H1 (cell line): ENCODE measurements at regions not wholly inside any gene's neighbourhood (a gene's known extent, or its start where the extent isn't known, plus 50 kb on each side); places are given as distances from the start of the nearest gene placed in this dataset.

Experiments used
- CTCF ChIA-PET: fragments of 300-600 bp; sonication (Branson Sonifier 250); formaldehyde crosslinking; loops from one replicate; lab custom pipeline; 2021; ENCODE audit not compliant: partially characterized antibody; lab: Charles Lee
- POLR2A ChIA-PET: fragments of 300-600 bp; sonication (Branson Sonifier 250); formaldehyde crosslinking; loops from one replicate; lab custom pipeline; 2021; ENCODE audit warnings: inconsistent platforms; ENCODE audit not compliant: partially characterized antibody; lab: Charles Lee
- DNase-seq, 2 experiments: peaks; one replicate each; pipeline versions ENCODE4 v3.0.0 to v3.0.0-alpha.2; 2010 to 2022; ENCODE audit warnings: low spot score in 2 of 2, low read depth in 1 of 2, mixed read lengths in 1 of 2
- FAIRE-seq: peaks from 2 replicates; lab custom pipeline; 2011; peaks lifted over from hg19 to GRCh38; lab: Jason Lieb, UNC
- H2AFZ ChIP-seq: 2 replicates; pipeline ENCODE4 v1.8.1; 2012; ENCODE audit warnings: low read length, inconsistent platforms
- H2AK5ac ChIP-seq: 2 replicates; pipeline ENCODE4 v1.6.1; 2013; ENCODE audit warnings: low read depth, low read length
- H2BK120ac ChIP-seq: replicated peaks from 2 replicates; pipeline ENCODE3; 2013; ENCODE audit warnings: low read depth, low read length, inconsistent platforms
- H2BK12ac ChIP-seq: 2 replicates; pipeline ENCODE4 v1.6.1; 2013; ENCODE audit warnings: low read depth, low read length
- H2BK15ac ChIP-seq: 2 replicates; pipeline ENCODE4 v1.6.1; 2013; ENCODE audit warnings: low read length
- H2BK20ac ChIP-seq: 2 replicates; pipeline ENCODE4 v1.6.1; 2013; ENCODE audit warnings: low read length
- H2BK5ac ChIP-seq: 2 replicates; pipeline ENCODE4 v1.6.1; 2013; ENCODE audit warnings: low read depth, low read length
- H3K14ac ChIP-seq: 2 replicates; pipeline ENCODE4 v1.6.1; 2013; ENCODE audit warnings: inconsistent platforms; ENCODE audit not compliant: insufficient read length
- H3K18ac ChIP-seq: 2 replicates; pipeline ENCODE4 v1.6.1; 2013; ENCODE audit warnings: low read length; ENCODE audit errors: extremely low read depth
- H3K23ac ChIP-seq: 2 replicates; pipeline ENCODE4 v1.6.1; 2013; ENCODE audit warnings: inconsistent platforms; ENCODE audit not compliant: insufficient read length
- H3K23me2 ChIP-seq: 2 replicates; pipeline ENCODE4 v1.6.1; 2013; ENCODE audit warnings: low read depth, low read length
- H3K27ac ChIP-seq: 2 replicates; pipeline ENCODE4 v1.6.1; 2011; ENCODE audit warnings: low read depth, low read length, inconsistent platforms
- H3K27me3 ChIP-seq, 4 experiments: replicated peaks in 1 of 4; 1 replicate in 1 of 4; 2 replicates in 3 of 4; pipeline versions ENCODE4 v1.6.1 to v1.8.1; 2011 to 2013; ENCODE audit warnings: low read length in 3 of 4, mild to moderate bottlenecking in 3 of 4, inconsistent platforms in 2 of 4, mixed read lengths in 2 of 4, moderate library complexity in 1 of 4; ENCODE audit not compliant: control insufficient read depth in 3 of 4, insufficient read depth in 3 of 4; ENCODE audit errors: extremely low read depth in 1 of 4
- H3K36me3 ChIP-seq, 4 experiments: 2 replicates each; pipeline versions ENCODE4 v1.6.1 to v1.8.1; 2011 to 2013; ENCODE audit warnings: mild to moderate bottlenecking in 4 of 4, low read length in 3 of 4, moderate library complexity in 2 of 4, control low read depth in 1 of 4, inconsistent platforms in 1 of 4; ENCODE audit not compliant: insufficient read depth in 4 of 4, control insufficient read depth in 2 of 4
- H3K4ac ChIP-seq: replicated peaks from 2 replicates; pipeline ENCODE3; 2013; ENCODE audit warnings: low read length, low read depth, mixed read lengths, inconsistent platforms; ENCODE audit not compliant: insufficient read length
- H3K4me1 ChIP-seq, 4 experiments: replicated peaks in 1 of 4; 1 replicate in 1 of 4; 2 replicates in 3 of 4; pipeline versions ENCODE4 v1.6.1 to v1.8.1; 2011 to 2013; ENCODE audit warnings: low read length in 3 of 4, inconsistent platforms in 2 of 4, mixed read lengths in 1 of 4; ENCODE audit not compliant: insufficient read depth in 4 of 4, control insufficient read depth in 3 of 4
- H3K4me2 ChIP-seq, 2 experiments: 2 replicates each; pipeline versions ENCODE4 v1.6.1 to v1.8.1; 2011 to 2013; ENCODE audit warnings: low read depth in 2 of 2, low read length in 2 of 2, control low read depth in 1 of 2, inconsistent platforms in 1 of 2, mild to moderate bottlenecking in 1 of 2; ENCODE audit not compliant: insufficient read depth in 1 of 2
- H3K4me3 ChIP-seq, 4 experiments: fragments of 200-600, 300-600 bp in 1 of 4; sonication (generic), shearing (Covaris generic), sonication (Bioruptor Twin) in 1 of 4; 2 replicates each; pipeline versions ENCODE4 v1.5.1 to v1.8.1; 2011 to 2016; ENCODE audit warnings: low read length in 4 of 4, low read depth in 3 of 4, control low read depth in 2 of 4, inconsistent platforms in 2 of 4, mild to moderate bottlenecking in 2 of 4, mixed read lengths in 1 of 4, moderate library complexity in 1 of 4; ENCODE audit not compliant: insufficient read depth in 2 of 4; ENCODE audit errors: extremely low read depth in 1 of 4
- H3K56ac ChIP-seq: replicated peaks from 2 replicates; pipeline ENCODE3; 2013; ENCODE audit warnings: low read depth, mild to moderate bottlenecking, mixed read lengths, low read length, inconsistent platforms; ENCODE audit not compliant: insufficient read length
- H3K79me1 ChIP-seq: 2 replicates; pipeline ENCODE4 v1.6.1; 2013; ENCODE audit warnings: low read depth, low read length, control low read depth
- H3K79me2 ChIP-seq, 2 experiments: 2 replicates each; pipeline versions ENCODE4 v1.6.1 to v1.8.1; 2012 to 2013; ENCODE audit warnings: low read length in 2 of 2, mild to moderate bottlenecking in 2 of 2, inconsistent platforms in 1 of 2; ENCODE audit not compliant: insufficient read depth in 2 of 2, control insufficient read depth in 1 of 2
- H3K9ac ChIP-seq, 4 experiments: replicated peaks in 1 of 4; 1 replicate in 1 of 4; 2 replicates in 3 of 4; pipeline versions ENCODE4 v1.6.1 to v1.8.1; 2011 to 2013; ENCODE audit warnings: low read depth in 3 of 4, low read length in 3 of 4, control low read depth in 2 of 4, mild to moderate bottlenecking in 2 of 4, moderate library complexity in 2 of 4, inconsistent platforms in 1 of 4; ENCODE audit errors: extremely low read depth in 1 of 4
- H3K9me3 ChIP-seq, 2 experiments: 2 replicates each; pipeline versions ENCODE4 v1.6.1 to v1.8.1; 2012 to 2013; ENCODE audit warnings: mild to moderate bottlenecking in 2 of 2, moderate library complexity in 2 of 2, control low read depth in 1 of 2, inconsistent platforms in 1 of 2, low read depth in 1 of 2, low read length in 1 of 2, mixed read lengths in 1 of 2; ENCODE audit not compliant: insufficient read depth in 2 of 2
- H4K20me1 ChIP-seq, 2 experiments: replicated peaks in 1 of 2; 2 replicates each; pipeline versions ENCODE3 to v1.8.1; 2011 to 2013; ENCODE audit warnings: inconsistent platforms in 2 of 2, low read length in 2 of 2, mild to moderate bottlenecking in 1 of 2; ENCODE audit not compliant: insufficient read depth in 2 of 2, control insufficient read depth in 1 of 2
- H4K5ac ChIP-seq: 2 replicates; pipeline ENCODE4 v1.6.1; 2013; ENCODE audit warnings: low read length, low read depth, mixed read lengths, inconsistent platforms; ENCODE audit not compliant: insufficient read length
- H4K8ac ChIP-seq: 2 replicates; pipeline ENCODE4 v1.8.0; 2013; ENCODE audit warnings: mild to moderate bottlenecking, moderate library complexity, low read length, inconsistent platforms; ENCODE audit not compliant: insufficient read depth; ENCODE audit errors: extremely low read depth
- H4K91ac ChIP-seq: replicated peaks from 2 replicates; pipeline ENCODE3; 2013; ENCODE audit warnings: low read length, mixed read lengths, inconsistent platforms; ENCODE audit not compliant: insufficient read length
- ASH2L ChIP-seq: fragments of 200-600, 300-600 bp; sonication (generic); IDR thresholded peaks from one replicate; pipeline ENCODE4 v1.7.1; 2017; ENCODE audit warnings: low read length
- GABPA ChIP-seq: IDR thresholded peaks from 2 replicates; pipeline ENCODE4 v1.6.1; 2011; ENCODE audit warnings: mild to moderate bottlenecking, low read length, moderate library complexity, borderline replicate concordance; ENCODE audit not compliant: insufficient read depth
- GTF2F1 ChIP-seq: IDR thresholded peaks from 2 replicates; pipeline ENCODE4 v1.6.1; 2012; ENCODE audit warnings: low read depth, low read length, improper control_type of control experiment, borderline replicate concordance
- HDAC2 ChIP-seq, 2 experiments: fragments of 300-600 bp in 1 of 2; sonication (generic) in 1 of 2; IDR thresholded peaks; 2 replicates each; pipeline ENCODE4 v1.6.1; 2011 to 2012; ENCODE audit warnings: low read depth in 2 of 2, low read length in 2 of 2, mild to moderate bottlenecking in 2 of 2, moderate library complexity in 2 of 2, borderline replicate concordance in 1 of 2, inconsistent platforms in 1 of 2
- JUND ChIP-seq: IDR thresholded peaks from 2 replicates; pipeline ENCODE4 v1.6.1; 2011; ENCODE audit warnings: mild to moderate bottlenecking, improper control_type of control experiment, low read length
- SAP30 ChIP-seq: fragments of 300-600 bp; sonication (generic); IDR thresholded peaks from 2 replicates; pipeline ENCODE4 v1.7.1; 2012; ENCODE audit warnings: low read length, moderate library complexity, mild to moderate bottlenecking, inconsistent platforms; ENCODE audit not compliant: insufficient read depth, insufficient replicate concordance
- SP1 ChIP-seq: IDR thresholded peaks from 2 replicates; pipeline ENCODE4 v1.6.1; 2011; ENCODE audit warnings: low read depth, low read length
- SRF ChIP-seq: IDR thresholded peaks from 2 replicates; pipeline ENCODE4 v1.6.1; 2011; ENCODE audit warnings: mild to moderate bottlenecking, low read depth, low read length, moderate library complexity
- TCF12 ChIP-seq: IDR thresholded peaks from 2 replicates; pipeline ENCODE4 v1.6.1; 2011; ENCODE audit warnings: low read depth, mild to moderate bottlenecking, low read length
- YY1 ChIP-seq: IDR thresholded peaks from 2 replicates; pipeline ENCODE4 v1.6.1; 2011; ENCODE audit warnings: low read depth, mild to moderate bottlenecking, low read length
- WGBS, 2 experiments: shearing (Covaris generic) in 1 of 2; methylation state at CpG; one replicate each; pipeline versions ENCODE4 v1.1.6 to v1.1.7; 2013 to 2015; ENCODE audit warnings: low lambda C conversion rate in 2 of 2, mixed read lengths in 2 of 2, inconsistent platforms in 1 of 2, low coverage in 1 of 2, missing lambda C conversion rate in 1 of 2; ENCODE audit not compliant: insufficient replicate concordance in 2 of 2, insufficient coverage in 1 of 2, insufficient read length in 1 of 2; ENCODE audit errors: extremely low coverage in 1 of 2, missing lambda C conversion rate in 1 of 2; 5-methylcytosine and 5-hydroxymethylcytosine counted together
- TF ChIP-seq, protein P1 (sequence below): IDR thresholded peaks from 2 replicates; pipeline ENCODE4 v1.6.1; 2012; ENCODE audit warnings: inconsistent platforms
- TF ChIP-seq, protein P2 (sequence below): IDR thresholded peaks from 2 replicates; pipeline ENCODE4 v1.6.1; 2011; ENCODE audit warnings: low read length, improper control_type of control experiment
- TF ChIP-seq, protein P3 (sequence below): IDR thresholded peaks from 2 replicates; pipeline ENCODE4 v1.6.1; 2011; ENCODE audit warnings: low read depth, mild to moderate bottlenecking, low read length; ENCODE audit not compliant: insufficient read depth

DNA sequence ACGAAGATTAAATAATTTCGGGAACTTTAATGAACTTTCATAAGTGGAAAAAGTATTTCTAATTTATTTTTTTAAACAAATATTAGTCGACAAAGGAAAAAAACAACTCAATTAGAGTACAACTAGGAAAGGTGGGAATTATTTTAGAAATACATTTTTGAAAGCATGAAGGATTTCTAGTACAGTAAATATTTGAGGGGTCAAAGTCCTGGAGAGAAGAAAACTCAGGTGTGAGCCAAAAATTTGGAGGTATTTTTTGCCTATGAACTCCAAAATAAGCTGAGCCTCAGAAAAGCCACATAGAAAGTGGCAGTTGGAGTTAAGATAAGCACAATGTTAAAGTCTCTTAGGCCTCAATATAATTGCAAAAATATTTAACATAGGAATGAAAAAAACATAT lies 2017.3 kb downstream of the C4orf33 start:
- Histone ChIP-seq H3K9ac (no peak overlapping the region), H3K4me2 (no peak overlapping the region), H4K8ac (no peak overlapping the region), H3K36me3 (no peaks in the 10 kb centered on the region), H3K27ac (no peak overlapping the region), H3K23me2 (no peaks in the 10 kb centered on the region), H3K79me1 (no peaks in the 10 kb centered on the region), H3K14ac (no peak overlapping the region), H3K23ac (no peak overlapping the region), H3K4ac (no peak overlapping the region), H2BK15ac (no peak overlapping the region), H3K9me3 (no peaks in the 10 kb centered on the region), H3K18ac (no peak overlapping the region), H3K4me3 (no peak overlapping the region), H3K79me2 (no peaks in the 10 kb centered on the region), H2BK5ac (no peak overlapping the region), H2AK5ac (no peak overlapping the region), H3K56ac (no peak overlapping the region), H2BK120ac (no peak overlapping the region), H3K4me1 (no peaks in the 10 kb centered on the region), H3K27me3 (no peaks in the 10 kb centered on the region), H4K91ac (no peak overlapping the region), H4K20me1 (no peaks in the 10 kb centered on the region), H2BK20ac (no peak overlapping the region), H4K5ac (no peak overlapping the region), H2BK12ac (no peak overlapping the region), H2AFZ (no peak overlapping the region)
- FAIRE-seq (no peak), DNase-seq (no peak)
- WGBS, 2 experiments = 96% methylated on average over 3 of the region's 3 CpGs; no CpG with 5 or more reads in 1 of the 2 experiments
- POLR2A ChIA-PET = no interaction called here
- CTCF ChIA-PET = no interaction called here
- TF ChIP-seq SRF = no peak
- TF ChIP-seq, protein P1, sequence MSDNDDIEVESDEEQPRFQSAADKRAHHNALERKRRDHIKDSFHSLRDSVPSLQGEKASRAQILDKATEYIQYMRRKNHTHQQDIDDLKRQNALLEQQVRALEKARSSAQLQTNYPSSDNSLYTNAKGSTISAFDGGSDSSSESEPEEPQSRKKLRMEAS = no peak
- TF ChIP-seq, protein P2, sequence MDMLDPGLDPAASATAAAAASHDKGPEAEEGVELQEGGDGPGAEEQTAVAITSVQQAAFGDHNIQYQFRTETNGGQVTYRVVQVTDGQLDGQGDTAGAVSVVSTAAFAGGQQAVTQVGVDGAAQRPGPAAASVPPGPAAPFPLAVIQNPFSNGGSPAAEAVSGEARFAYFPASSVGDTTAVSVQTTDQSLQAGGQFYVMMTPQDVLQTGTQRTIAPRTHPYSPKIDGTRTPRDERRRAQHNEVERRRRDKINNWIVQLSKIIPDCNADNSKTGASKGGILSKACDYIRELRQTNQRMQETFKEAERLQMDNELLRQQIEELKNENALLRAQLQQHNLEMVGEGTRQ = no peak
- no peak for TF ChIP-seq GABPA
- TF ChIP-seq JUND = no peak
- no peak for TF ChIP-seq GTF2F1
- no peak for TF ChIP-seq TCF12
- TF ChIP-seq ASH2L = no peak
- TF ChIP-seq HDAC2 (IDR thresholded peaks at IDR 0.05; ENCODE audit: borderline replicate concordance in 1 of 2, low read depth in 2 of 2, low read length in 2 of 2) = no peak
- TF ChIP-seq SAP30 = no peak
- TF ChIP-seq, protein P3, sequence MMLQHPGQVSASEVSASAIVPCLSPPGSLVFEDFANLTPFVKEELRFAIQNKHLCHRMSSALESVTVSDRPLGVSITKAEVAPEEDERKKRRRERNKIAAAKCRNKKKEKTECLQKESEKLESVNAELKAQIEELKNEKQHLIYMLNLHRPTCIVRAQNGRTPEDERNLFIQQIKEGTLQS = no peak
- no peak for TF ChIP-seq YY1
- TF ChIP-seq SP1 = no peak
